ENCODE measurements at regions not wholly inside any gene's neighbourhood (a gene's known extent, or its start where the extent isn't known, plus 50 kb on each side); places are given as distances from the start of the nearest gene placed in this dataset.
A peak's percentile ranks its signal among the peaks of the same experiment; 100 is the strongest.
"Not testable (repeated sequence)": the region's sequence is repeated elsewhere in the genome, so short reads cannot be mapped to it uniquely, and the experiment has no call there.

- no peak for DNase-seq
Observed at GRCh38 chr15:31217566-31218270, 108.9 kb upstream of the KLF13 start.

GRCh38 chr15:31219221-31219620 is 107.4 kb upstream of the KLF13 start:
- DNase-seq = no peak

- DNase-seq = no peak
Observed at GRCh38 chr15:31221936-31222515, 104.6 kb upstream of the KLF13 start.

GRCh38 chr15:31222773-31223341 is 103.8 kb upstream of the KLF13 start:
- DNase-seq = no peak

GRCh38 chr15:31223478-31224350 is 102.9 kb upstream of the KLF13 start:
- DNase-seq = no peak

- not testable (repeated sequence) for DNase-seq
Observed at GRCh38 chr15:31224661-31225060, 102.0 kb upstream of the KLF13 start.

GRCh38 chr15:31225356-31225955 is 101.2 kb upstream of the KLF13 start:
- DNase-seq = no peak

- DNase-seq = no peak
Observed at GRCh38 chr15:31226021-31226420, 100.6 kb upstream of the KLF13 start.

- DNase-seq = no peak
Observed at GRCh38 chr15:31227235-31227634, 99.4 kb upstream of the KLF13 start.

GRCh38 chr15:31228011-31228484 is 98.6 kb upstream of the KLF13 start:
- DNase-seq = no peak

GRCh38 chr15:31228980-31229826 is 97.4 kb upstream of the KLF13 start:
- DNase-seq = no peak

GRCh38 chr15:31230630-31231485 is 95.8 kb upstream of the KLF13 start:
- DNase-seq = no peak

GRCh38 chr15:31234815-31235214 is 91.8 kb upstream of the KLF13 start:
- DNase-seq = no peak

GRCh38 chr15:31235311-31236183 is 91.1 kb upstream of the KLF13 start:
- no peak for DNase-seq

GRCh38 chr15:31236184-31237042 is 90.2 kb upstream of the KLF13 start:
- peak; percentile 78 to 82 for DNase-seq

GRCh38 chr15:31237043-31237324 is 89.7 kb upstream of the KLF13 start:
- DNase-seq = no peak

- DNase-seq = no peak
Observed at GRCh38 chr15:31238906-31239305, 87.7 kb upstream of the KLF13 start.

GRCh38 chr15:31239409-31239808 is 87.2 kb upstream of the KLF13 start:
- no peak for DNase-seq
